Activated CD4-positive, CD25-positive, alpha-beta regulatory T cell (primary cell): ENCODE measurements at regions not wholly inside any gene's neighbourhood (a gene's known extent, or its start where the extent isn't known, plus 50 kb on each side); places are given as distances from the start of the nearest gene placed in this dataset.
"Not testable (repeated sequence)": the region's sequence is repeated elsewhere in the genome, so short reads cannot be mapped to it uniquely, and the experiment has no call there.

Experiments
- DNase-seq, 4 experiments: peaks; one replicate each; lab custom pipeline; 2025; lab: John Stamatoyannopoulos, UW

- no peak for DNase-seq
These were observed 1084.8 kb upstream of the CITED2 start for GRCh38 chr6:140459209-140459608.

DNA sequence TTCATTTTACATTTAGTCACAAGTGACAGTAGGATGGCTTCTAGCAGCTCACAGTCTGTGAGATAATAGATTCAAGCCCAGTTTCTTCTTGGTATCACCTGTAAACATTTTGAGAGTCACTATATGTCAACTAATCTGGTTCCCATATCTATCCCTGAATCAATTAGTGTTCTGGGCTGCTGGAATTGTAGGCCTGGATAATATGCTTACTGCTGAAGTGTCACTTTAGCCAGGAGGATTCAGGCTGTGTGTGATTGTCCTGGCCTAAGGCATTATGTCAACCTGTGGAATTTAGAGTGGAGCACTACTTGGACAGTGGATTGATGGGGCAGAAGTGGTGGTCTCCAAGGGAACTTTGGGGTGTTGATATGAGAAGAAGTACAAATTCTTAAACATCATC, 1071.8 kb upstream of the CITED2 start:
- no peak for DNase-seq

DNA sequence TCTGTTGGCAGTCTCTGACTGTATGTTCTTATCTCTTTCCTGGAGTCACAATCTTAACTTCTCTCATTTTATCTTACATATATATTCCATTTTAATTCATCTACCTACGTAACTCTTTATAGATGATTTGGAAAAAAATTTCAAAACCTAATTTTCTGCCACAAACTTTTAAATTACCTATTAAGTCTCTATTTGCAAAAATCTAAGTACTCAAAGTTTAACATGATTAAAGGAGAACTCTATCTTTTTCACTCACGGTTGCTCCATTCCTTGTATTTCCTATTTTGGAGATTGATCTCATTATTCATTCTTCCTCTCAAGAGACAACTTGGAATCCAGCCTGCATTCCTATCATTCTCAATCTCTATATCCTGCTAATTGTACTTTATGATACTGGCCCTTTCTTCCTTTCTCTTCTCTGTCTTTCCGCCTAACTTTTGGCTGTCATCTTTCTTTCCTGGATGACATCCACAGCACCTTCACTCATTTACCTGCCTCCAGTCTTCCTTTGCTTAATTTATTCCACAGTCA, 1071.1 kb upstream of the CITED2 start:
- DNase-seq: no peak

- not testable (repeated sequence) for DNase-seq
These were observed 1068.7 kb upstream of the CITED2 start for GRCh38 chr6:140443112-140443511.

DNA sequence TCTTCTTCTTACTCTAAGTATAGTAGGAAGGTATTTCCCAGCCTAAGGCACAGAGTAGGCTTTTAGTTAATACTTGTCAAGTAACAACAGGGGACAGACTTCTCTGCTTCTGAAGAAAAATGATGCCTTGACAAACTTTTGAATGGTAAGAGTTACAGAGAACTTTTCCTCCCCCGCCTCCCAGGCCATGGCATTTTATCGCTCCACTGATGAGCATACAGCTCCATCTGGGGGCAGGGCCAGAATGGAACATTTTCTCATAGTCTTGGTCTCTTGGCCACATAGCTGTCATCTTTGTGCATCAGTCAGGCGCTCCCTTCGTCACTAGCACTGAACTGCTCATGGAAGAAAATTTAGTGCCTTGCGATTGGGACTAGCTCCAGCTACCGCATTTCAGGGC, 1066.8 kb upstream of the CITED2 start:
- DNase-seq: no peak

GRCh38 chr6:140440223-140440835, 1065.9 kb upstream of the CITED2 start:
- DNase-seq: no peak

DNA sequence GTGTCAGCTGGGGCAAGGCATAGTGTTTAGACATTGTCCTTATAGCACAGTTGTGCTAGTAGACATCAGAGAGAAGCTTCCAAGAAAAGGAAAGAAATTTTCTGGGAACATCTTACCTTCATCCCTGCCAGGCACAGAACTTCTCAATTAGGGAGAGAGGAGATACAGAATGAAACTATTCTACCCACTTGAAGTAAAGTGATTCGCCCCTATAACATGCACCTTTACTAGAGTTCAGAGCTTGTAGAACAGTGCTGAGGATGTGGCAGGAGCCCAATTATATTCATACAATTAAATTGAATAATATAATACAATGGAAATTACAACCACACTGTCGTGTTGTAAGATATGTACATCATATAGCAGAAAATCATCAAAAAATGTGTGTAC, 1063.9 kb upstream of the CITED2 start:
- no peak for DNase-seq

DNA sequence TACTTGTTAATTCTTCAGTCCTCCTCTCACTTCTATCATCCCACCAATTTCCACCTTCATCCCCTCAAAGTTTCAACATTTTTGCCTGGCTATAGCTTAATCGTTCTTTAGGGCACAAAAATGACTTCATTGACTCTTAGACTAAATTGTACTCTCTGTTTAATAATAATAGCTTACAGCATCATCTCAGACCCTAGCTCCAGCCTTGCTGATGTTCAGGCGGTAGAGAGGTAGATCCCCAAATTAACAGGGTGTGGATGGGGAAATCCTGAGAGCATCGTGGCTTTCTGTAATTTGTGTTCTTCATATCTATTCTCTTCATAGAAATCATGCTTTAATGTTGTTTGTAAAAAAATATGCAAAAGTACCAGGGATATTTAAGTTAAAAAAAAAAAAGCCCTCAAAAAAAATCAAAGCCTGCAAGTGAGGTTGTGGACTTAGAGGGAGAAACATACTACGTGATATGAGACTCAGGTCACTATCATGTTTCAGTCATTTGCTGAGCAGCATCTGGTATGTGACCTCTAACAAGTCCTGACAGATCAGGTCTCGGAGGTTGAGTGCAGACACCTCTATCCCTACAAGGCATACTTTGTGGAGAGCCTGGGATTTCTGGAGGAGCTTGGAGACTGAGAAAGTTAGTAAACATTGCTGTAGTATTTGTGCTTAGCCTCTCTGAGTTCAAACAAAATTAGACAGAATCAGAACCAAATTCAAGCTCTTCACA, 1063.3 kb upstream of the CITED2 start:
- DNase-seq: no peak

- DNase-seq: no peak
These were observed 1061.8 kb upstream of the CITED2 start for GRCh38 chr6:140436023-140436811.

- DNase-seq: no peak
These were observed 1060.3 kb upstream of the CITED2 start for GRCh38 chr6:140434761-140435160.

DNA sequence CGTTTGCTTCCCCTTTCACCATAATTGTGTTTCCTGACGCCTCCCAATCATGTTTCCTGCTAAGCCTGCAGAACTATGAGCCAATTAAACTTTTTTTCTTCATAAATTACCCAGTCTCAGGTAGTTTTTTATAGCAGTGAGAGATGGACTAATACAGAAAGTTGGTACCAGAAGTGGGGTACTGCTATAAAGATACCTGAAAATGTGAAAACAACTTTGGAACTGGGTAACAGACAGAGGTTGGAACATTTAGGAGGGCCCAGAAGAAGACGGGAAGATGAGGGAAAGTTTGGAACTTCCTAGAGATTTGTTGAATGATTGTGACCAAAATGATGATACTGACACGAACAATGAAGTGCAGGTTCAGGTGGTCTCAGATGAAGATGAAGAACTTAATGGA, 1058.6 kb upstream of the CITED2 start:
- no peak for DNase-seq

GRCh38 chr6:140427842-140428241, 1053.4 kb upstream of the CITED2 start:
- no peak for DNase-seq

- DNase-seq: no peak
These were observed 1040.6 kb upstream of the CITED2 start for GRCh38 chr6:140414966-140415620.

DNA sequence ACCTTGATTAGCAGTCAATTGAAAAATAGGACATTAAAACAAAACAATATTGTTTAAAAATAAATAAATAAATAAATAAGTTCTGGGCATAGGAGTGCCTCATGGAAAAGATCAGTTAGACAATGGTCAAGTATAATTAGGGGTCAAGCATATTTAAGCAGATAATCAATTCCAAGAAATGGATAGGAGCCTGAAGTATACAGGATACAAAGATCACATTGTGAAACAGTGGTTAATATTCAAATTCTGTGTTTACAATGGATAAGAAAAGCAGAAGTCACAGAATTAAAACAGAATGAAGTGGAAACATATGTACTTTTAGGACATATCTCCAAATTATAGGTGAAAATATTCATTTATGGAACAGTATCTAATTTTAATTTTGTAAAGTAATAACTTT, 1028.6 kb upstream of the CITED2 start:
- DNase-seq: no peak

DNA sequence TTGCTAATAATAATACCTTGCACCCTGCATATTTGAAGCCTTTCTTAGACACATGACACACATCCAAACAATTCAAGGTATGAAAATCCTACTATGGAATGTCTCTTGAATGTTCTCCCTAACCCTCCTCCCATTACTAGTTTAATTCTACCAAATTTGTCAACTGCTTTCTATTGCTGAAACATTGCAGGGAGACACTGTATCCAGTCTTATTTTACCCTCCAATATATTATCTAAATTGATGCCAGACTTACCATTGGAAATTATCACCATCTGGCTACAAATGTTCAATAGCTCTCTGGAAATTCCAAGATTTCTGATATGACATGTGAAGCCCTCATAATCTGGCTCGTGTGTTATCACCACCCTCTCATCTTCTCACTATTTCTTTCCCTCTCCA, 1027.3 kb upstream of the CITED2 start:
- no peak for DNase-seq

DNA sequence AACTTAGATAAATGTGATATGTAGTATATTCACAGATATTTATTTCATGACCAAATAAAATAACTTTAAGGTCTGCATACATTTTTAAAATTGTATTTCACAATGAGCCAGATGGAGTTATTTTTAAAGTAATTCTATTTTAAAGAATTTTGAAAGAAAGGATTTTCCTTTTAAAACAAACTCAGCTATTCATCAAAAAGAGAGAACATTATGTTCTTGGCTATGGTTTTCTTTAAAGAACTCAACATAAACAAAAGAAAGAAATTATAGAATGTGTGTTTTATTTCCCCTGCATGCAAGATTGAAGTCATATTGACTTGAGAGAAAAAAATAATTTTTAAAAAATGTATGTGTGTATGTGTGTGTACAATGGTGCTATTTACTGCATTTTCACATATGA, 1023.6 kb upstream of the CITED2 start:
- DNase-seq: no peak

- DNase-seq: no peak
These were observed 1022.7 kb upstream of the CITED2 start for GRCh38 chr6:140397106-140397505.

DNA sequence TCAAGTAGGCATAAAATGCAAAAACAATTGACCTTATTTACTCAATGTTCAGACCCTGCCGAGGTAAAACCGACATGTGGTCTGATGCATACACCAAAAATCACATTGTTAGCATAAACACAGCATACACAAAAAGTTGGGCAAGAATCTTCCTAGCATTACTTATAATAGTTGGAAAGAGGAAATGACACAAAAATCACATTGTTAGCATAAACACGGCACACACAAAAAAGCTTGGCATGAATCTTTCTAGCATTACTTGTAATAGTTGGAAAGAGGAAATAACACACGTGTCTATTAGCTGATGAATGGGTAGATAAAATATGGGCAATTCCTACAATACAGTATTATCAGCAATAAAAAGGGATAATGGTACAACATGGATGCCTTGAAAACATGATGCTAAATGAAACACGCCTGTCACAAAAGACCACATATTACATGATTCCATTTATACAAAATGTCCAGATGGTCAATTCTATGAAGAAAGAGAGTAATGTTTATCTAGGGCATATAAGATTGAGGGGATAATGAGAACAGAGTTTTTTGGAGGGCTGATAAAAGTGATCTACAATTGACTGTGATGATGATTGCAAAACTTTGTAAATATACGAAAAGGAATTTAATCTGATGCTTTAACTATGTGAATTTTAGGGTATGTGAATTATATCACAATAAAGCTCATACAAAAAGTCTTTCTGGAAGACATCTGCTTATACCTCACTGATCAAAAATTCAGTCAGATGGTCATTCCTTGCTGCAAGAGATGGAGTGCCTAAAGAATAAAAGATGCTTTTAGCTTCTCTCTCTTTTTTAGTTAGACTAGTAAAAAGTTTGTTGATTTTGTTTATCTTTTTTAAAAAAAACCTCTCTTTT, 1019.5 kb upstream of the CITED2 start:
- no peak for DNase-seq

GRCh38 chr6:140388815-140389214, 1014.4 kb upstream of the CITED2 start:
- DNase-seq: no peak

GRCh38 chr6:140388192-140388802, 1013.8 kb upstream of the CITED2 start:
- DNase-seq: no peak

DNA sequence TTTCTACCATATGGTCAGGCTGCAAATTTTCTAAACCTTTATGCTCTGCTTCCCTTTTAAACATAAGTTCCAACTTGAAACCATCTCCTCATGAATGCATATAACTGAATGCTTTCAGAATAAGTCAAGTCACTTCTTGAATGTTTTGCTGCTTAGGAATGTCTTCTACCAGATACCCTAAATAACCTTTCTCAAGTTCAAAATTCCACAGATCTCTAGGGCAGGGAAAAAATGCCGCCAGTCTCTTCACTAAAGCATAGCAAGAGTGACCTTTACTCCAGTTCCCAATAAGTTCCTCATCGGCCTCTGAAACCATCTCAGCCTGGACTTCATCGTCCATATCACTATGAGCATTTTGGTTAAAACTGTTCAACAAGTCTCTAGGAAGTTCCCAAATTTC, 1011.2 kb upstream of the CITED2 start:
- DNase-seq: no peak
